ENCODE measurements at regions not wholly inside any gene's neighbourhood (a gene's known extent, or its start where the extent isn't known, plus 50 kb on each side); places are given as distances from the start of the nearest gene placed in this dataset.

DNA sequence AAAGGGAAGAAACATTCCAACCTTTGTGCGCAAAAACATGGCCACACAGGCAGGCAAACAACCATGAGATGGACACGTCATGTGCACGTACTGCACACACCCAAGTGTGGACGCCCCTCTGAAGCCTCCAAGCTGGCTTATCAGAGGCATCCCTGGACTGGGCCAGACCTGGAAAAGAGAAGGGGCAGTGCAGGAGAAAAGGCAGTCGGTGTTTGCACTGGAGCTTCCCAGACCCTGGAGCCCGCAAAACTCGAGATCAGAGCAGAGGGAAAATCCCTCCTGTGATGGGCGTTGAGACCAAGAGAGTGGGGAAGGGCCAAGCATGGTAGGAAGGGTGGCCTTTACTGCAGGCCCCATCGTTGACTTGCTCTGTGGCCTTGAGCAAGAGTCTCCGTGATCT lies 269.5 kb downstream of the CYRIA start:
- TF ChIP-seq, protein P1, sequence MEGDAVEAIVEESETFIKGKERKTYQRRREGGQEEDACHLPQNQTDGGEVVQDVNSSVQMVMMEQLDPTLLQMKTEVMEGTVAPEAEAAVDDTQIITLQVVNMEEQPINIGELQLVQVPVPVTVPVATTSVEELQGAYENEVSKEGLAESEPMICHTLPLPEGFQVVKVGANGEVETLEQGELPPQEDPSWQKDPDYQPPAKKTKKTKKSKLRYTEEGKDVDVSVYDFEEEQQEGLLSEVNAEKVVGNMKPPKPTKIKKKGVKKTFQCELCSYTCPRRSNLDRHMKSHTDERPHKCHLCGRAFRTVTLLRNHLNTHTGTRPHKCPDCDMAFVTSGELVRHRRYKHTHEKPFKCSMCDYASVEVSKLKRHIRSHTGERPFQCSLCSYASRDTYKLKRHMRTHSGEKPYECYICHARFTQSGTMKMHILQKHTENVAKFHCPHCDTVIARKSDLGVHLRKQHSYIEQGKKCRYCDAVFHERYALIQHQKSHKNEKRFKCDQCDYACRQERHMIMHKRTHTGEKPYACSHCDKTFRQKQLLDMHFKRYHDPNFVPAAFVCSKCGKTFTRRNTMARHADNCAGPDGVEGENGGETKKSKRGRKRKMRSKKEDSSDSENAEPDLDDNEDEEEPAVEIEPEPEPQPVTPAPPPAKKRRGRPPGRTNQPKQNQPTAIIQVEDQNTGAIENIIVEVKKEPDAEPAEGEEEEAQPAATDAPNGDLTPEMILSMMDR (IDR thresholded peaks at IDR 0.05; ENCODE audit: insufficient read depth, low read length) = no peak
- DNase-seq (ENCODE audit: low read depth) = no peak
- no peak overlapping the region for H3K4me3 ChIP-seq (ENCODE audit: low read depth, low read length)

DNA sequence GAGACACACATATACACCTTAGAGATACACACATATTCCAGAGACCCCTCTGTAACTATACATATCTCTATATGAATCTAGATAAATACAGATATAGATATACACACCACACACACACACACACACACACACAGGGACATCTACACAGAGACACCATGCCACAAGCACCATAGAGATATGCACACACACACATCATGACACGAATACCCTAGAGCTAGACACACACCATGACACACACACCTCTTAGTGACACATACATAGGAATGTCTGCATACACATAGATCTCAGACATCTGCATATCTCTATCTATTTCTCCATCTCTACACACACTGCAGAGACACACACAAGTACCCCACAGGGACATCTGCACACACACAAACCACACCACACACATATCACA lies 270.0 kb downstream of the CYRIA start:
- TF ChIP-seq, protein P1 (IDR thresholded peaks at IDR 0.05; ENCODE audit: insufficient read depth, low read length) = no peak
- no peak for DNase-seq (ENCODE audit: low read depth)
- H3K4me3 ChIP-seq (ENCODE audit: low read depth, low read length) = no peak overlapping the region

DNA sequence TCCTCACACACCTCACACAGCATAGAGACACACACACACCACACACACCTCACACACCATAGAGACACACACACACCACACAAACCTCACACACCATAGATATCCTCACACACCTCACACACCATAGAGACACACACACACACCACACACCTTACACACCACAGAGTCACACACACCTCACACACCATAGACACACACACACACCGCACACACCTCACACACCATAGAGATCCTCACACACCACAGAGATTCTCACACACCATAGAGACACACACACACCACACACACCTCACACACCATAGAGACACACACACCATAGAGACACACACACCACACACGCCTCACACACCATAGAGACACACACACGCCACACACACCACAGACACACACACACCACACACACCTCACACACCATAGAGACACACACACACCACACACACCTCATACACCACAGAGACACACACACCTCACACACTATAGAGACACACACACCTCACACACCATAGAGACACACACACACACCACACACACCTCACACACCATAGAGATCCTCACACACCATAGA lies 270.6 kb downstream of the CYRIA start:
- DNase-seq (ENCODE audit: low read depth) = no peak
- no peak overlapping the region for H3K4me3 ChIP-seq (ENCODE audit: low read depth, low read length)
- TF ChIP-seq, protein P1 (IDR thresholded peaks at IDR 0.05; ENCODE audit: insufficient read depth, low read length) = no peak

DNA sequence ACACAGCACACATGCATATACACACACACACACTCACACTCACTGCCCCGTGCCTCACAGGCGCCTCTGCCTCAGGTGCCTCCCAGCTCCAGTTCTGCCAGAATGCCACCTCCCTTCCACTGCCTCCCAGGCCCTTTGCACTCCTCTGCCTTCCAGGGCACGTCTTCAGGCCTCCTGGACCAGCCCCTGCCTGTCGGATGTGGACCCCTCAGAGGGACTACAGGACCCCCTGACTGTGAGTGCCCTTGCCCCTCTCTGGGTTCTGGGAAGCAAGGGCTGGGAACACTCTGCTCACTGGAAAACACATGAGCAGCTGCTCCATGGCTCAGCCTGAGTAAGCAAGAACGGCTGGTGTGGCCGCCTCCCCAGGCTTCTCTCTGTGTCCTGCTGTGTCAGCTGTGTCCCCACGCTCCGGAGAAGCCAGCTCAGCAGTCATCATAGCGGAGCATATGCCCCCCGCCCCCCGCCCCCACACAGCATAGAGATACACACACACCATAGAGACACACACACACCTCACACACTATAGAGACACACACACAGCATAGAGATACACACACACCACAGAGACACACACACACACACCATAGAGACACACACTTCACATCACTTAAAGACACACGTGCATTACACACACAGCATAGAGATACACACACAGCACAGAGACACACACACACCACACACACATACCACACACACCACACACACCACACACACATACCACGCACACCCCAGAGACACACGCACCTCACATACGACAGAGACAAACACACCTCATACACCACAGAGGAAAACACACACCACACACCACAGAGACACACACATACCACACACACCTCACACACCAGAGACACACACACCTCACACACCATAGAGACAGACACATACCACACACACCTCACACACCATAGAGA lies 271.3 kb downstream of the CYRIA start:
- TF ChIP-seq, protein P1 (IDR thresholded peaks at IDR 0.05; ENCODE audit: insufficient read depth, low read length) = no peak
- no peak for DNase-seq (ENCODE audit: low read depth)

DNA sequence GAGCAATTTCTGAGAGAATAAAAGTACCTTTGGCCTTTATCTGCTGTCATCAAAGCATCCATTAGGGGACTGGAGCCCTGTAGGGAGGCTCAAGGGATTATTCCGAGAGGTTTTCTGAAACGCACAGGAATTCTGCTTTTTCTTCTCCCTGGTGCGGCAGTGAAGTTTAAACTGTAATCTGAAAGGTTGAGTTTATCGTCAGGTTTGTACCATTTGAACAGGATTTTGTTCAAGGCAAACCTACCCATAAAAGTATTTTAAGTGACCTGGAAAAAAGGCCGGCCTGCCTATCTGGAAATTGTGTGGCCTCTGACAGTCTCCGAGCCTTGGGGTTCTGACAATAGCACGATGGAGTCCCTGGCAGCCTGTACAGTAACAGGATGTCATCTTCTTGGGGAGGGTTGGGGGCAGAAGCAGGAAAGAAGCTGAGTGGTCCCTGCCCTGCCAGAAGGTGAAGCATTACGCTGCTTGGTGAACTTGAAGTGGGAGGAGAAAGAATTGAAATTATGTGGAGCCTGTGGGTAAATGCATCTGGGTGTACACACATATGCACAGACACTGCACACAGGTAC lies 272.0 kb downstream of the CYRIA start:
- H3K4me3 ChIP-seq (ENCODE audit: low read depth, low read length) = no peak overlapping the region
- TF ChIP-seq, protein P1 (IDR thresholded peaks at IDR 0.05; ENCODE audit: insufficient read depth, low read length) = no peak
- DNase-seq (ENCODE audit: low read depth) = no peak

More for the DNA sequence above, 271.3 kb downstream of the CYRIA start:
- H3K4me3 ChIP-seq (ENCODE audit: low read depth, low read length) = no peak overlapping the region

DNA sequence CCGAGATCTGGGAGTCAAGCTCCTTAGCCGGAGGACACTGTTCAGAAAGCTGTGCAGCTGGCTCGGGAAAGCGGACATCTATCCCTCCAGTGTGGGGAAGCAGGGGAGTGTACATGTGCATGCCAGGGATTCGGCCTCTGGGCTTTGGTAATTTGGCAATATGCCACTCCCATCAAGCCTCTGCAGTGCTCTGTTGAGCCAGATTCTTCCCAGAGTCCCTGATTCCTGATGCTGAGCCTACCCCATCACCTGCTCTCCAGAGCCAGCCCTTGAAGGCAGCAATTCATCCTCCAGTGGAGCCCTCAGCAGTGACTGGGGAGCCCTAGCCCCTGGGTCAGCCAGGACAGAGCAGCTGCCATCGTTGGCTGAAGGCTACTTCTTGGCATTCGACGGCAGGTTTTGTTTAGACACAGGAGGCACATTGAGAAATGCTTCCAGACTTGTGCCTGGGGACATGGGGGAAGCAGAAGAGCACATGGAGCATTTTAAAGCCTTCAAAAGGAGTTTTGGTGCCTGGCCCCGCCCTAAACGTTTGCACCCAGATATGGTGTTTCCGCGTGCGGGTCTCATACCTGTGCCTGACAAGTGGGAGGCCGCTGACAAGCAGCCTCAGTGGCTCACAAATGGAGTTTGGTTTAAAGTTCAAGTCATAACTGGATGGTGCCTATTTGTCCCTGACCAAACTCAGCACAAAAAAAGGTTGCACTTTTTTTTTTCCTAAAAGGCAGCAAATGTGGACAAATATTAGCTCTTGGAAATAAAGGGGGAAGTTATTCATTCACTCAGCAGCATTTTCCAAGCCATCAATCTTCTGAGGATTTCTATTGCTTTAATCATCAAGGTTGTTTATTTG lies 272.8 kb downstream of the CYRIA start:
- H3K4me3 ChIP-seq (ENCODE audit: low read depth, low read length) = no peak overlapping the region
- no peak for DNase-seq (ENCODE audit: low read depth)
- TF ChIP-seq, protein P1 (IDR thresholded peaks at IDR 0.05; ENCODE audit: insufficient read depth, low read length) = no peak

Measured in fibroblast of the aortic adventitia (primary cell).